ENCODE measurements at regions not wholly inside any gene's neighbourhood (a gene's known extent, or its start where the extent isn't known, plus 50 kb on each side); places are given as distances from the start of the nearest gene placed in this dataset.

DNA sequence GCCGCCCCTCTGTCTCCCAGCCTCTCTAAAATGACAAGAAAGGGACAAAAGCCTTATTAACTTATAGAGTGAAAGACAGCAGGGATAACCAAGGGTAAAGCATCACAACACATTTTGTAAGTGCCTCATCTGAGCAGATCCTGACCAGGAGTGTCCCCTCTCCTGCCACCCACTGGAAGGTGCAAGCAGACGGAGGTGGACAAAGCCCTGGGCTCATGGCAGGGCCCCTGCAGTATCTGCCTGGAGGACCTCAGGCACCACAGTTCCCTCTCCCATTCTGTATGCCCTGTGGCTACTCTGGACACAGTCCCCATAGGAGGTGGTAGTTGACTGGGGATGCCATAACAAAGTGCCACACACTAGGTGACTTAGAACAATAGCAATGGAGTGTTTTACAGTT lies 319.8 kb downstream of the GADD45G start:
- TF ChIP-seq, protein P1, sequence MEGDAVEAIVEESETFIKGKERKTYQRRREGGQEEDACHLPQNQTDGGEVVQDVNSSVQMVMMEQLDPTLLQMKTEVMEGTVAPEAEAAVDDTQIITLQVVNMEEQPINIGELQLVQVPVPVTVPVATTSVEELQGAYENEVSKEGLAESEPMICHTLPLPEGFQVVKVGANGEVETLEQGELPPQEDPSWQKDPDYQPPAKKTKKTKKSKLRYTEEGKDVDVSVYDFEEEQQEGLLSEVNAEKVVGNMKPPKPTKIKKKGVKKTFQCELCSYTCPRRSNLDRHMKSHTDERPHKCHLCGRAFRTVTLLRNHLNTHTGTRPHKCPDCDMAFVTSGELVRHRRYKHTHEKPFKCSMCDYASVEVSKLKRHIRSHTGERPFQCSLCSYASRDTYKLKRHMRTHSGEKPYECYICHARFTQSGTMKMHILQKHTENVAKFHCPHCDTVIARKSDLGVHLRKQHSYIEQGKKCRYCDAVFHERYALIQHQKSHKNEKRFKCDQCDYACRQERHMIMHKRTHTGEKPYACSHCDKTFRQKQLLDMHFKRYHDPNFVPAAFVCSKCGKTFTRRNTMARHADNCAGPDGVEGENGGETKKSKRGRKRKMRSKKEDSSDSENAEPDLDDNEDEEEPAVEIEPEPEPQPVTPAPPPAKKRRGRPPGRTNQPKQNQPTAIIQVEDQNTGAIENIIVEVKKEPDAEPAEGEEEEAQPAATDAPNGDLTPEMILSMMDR (IDR thresholded peaks at IDR 0.05) = no peak
- ATAC-seq = no peak
- Histone ChIP-seq H3K9me3 (no peaks in the 10 kb centered on the region), H3K36me3 (ENCODE audit: low read depth) (no peaks in the 10 kb centered on the region), H3K4me3 (no peak overlapping the region), H3K4me1 (ENCODE audit: low read depth) (no peaks in the 10 kb centered on the region)
- intact Hi-C loops (cut with DNase I, micrococcal nuclease) = no loop called here
- no peak for DNase-seq

DNA sequence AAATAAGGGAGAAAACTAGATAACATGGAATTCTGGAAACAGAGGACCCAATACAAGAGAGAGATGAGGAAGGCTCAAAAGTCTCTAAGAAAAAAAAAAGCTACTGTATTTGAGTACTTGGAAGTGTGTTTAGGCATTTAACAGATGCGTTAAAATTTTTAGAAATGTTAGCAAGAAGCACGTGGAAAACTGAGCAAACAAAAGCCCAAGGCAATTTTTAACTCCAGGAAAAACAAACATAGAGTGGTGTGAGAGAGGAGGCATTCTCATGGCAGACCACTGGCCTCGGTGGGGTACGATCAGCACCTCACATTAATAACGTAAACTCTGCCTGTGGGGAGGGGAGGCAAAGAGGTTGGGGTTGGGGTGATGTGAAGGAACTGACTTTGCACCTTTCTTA lies 321.4 kb downstream of the GADD45G start:
- no peak for DNase-seq
- Histone ChIP-seq H3K9me3 (no peaks in the 10 kb centered on the region), H3K4me1 (ENCODE audit: low read depth) (no peaks in the 10 kb centered on the region), H3K36me3 (ENCODE audit: low read depth) (no peaks in the 10 kb centered on the region), H3K4me3 (no peak overlapping the region)
- TF ChIP-seq, protein P1 (IDR thresholded peaks at IDR 0.05) = no peak
- intact Hi-C loops (cut with DNase I, micrococcal nuclease) = no loop called here
- no peak for ATAC-seq

DNA sequence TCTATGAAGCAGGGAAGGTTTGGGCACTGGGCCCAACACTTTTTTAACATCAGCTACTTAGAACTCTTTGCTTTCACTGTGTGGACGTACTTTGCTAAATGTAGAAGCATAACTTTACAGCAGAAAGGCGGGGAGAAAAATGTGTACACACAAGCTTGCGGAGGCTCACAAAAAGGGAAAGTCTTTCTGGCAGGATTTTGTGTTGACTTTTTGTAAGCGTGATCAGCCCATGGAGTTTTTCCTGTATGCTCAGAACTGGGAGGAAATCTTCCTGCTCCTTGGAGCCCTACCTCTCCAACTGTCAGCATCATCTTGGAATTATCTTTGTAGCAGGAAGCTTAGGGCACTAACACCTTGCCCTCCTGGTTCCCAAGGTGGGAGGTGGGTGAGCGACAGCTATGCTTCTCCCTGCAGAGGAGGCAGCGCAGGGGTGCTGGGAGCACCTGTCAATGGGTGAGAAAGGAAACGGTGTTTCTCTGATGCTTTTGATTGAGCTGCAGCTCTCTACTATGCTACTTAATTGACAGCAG lies 321.9 kb downstream of the GADD45G start:
- Histone ChIP-seq H3K9me3 (no peaks in the 10 kb centered on the region), H3K36me3 (ENCODE audit: low read depth) (no peaks in the 10 kb centered on the region), H3K4me3 (no peak overlapping the region), H3K4me1 (ENCODE audit: low read depth) (no peaks in the 10 kb centered on the region)
- TF ChIP-seq, protein P1 (IDR thresholded peaks at IDR 0.05) = no peak
- ATAC-seq = peak; percentile 57
- peak in 1 of 3 donors; percentile 35 for DNase-seq
- intact Hi-C loops (cut with DNase I, micrococcal nuclease) = no loop called here

DNA sequence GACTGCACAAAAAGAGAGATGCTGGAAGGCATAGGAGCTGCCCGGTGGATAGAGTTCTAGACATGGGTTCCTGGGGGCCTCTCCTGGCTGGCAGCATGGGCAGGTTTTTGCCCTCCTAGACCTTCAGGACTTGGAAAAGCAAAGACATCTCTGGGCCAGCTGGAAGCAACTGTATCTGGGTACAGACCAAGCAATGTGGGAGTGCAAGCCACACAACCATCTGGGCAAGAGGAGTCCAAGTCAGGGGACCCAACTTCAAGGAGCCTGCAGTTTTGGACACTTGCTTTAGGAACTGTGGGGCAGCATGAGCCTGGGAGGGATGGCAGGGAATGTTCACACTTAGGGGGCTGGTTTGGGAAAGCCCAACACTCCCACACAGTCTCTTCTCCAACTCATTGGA lies 323.3 kb downstream of the GADD45G start:
- Histone ChIP-seq H3K4me1 (ENCODE audit: low read depth) (no peaks in the 10 kb centered on the region), H3K9me3 (no peaks in the 10 kb centered on the region), H3K4me3 (no peak overlapping the region), H3K36me3 (ENCODE audit: low read depth) (no peaks in the 10 kb centered on the region)
- TF ChIP-seq, protein P1 (IDR thresholded peaks at IDR 0.05) = no peak
- intact Hi-C loops (cut with DNase I, micrococcal nuclease) = no loop called here
- no peak for ATAC-seq
- no peak for DNase-seq

DNA sequence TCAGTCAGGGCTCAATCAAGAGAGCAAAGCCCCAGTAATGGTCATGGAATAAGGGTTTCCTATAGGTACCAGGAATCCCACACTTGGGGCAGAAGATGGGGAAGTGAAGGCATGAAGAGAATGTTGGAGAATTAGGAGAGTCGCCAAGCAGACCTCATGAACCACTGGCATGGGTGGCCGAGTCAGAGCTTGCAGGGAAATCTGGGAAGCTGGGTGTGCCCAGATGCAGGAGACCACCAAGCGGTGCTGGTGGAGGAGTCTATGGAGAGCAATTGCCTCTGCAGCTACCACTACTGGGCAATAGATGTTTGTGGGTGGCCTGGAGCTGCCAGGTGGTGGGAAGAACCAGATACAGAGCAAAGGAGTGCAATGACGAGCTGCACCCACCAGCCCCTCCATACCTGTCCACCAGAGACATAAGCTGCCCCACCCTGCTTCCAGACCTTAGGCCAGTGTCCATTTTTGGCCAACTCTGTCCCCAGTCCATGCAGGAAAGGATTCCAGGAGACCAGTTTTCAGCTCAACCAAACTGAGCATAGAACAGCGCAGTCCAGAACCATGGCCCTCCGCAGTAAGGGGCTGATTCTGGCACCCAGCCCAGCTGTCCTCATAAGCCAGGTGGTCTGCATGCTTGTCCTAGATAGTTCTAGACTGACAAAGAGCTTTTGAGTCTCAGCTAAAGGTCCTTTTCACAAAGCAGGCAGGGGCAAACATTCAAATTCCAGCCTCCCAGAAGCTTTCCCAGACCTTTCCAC lies 323.9 kb downstream of the GADD45G start:
- ATAC-seq (no peak), DNase-seq (no peak)
- Histone ChIP-seq H3K4me1 (ENCODE audit: low read depth) (no peaks in the 10 kb centered on the region), H3K4me3 (no peak overlapping the region), H3K36me3 (ENCODE audit: low read depth) (no peaks in the 10 kb centered on the region), H3K9me3 (no peaks in the 10 kb centered on the region)
- TF ChIP-seq, protein P1 (IDR thresholded peaks at IDR 0.05) = no peak
- intact Hi-C loops (cut with DNase I, micrococcal nuclease) = no loop called here
